ENCODE measurements at regions not wholly inside any gene's neighbourhood (a gene's known extent, or its start where the extent isn't known, plus 50 kb on each side); places are given as distances from the start of the nearest gene placed in this dataset.
A peak's percentile ranks its signal among the peaks of the same experiment; 100 is the strongest.
"Not testable (repeated sequence)": the region's sequence is repeated elsewhere in the genome, so short reads cannot be mapped to it uniquely, and the experiment has no call there.

GRCh38 chr20:1804554-1804956 is 90.7 kb upstream of the SIRPA start:
- DNase-seq (ENCODE audit: low read depth in 1 of 2, low spot score in 1 of 2) = no peak
- in situ Hi-C loops (cut with HindIII; ENCODE audit: low pct_unique_long_range_greater_than_20kb, low sequenced_read_pairs) = no loop called here
- no peak for TF ChIP-seq JUND (IDR thresholded peaks at IDR 0.05; ENCODE audit: low read depth)

DNA sequence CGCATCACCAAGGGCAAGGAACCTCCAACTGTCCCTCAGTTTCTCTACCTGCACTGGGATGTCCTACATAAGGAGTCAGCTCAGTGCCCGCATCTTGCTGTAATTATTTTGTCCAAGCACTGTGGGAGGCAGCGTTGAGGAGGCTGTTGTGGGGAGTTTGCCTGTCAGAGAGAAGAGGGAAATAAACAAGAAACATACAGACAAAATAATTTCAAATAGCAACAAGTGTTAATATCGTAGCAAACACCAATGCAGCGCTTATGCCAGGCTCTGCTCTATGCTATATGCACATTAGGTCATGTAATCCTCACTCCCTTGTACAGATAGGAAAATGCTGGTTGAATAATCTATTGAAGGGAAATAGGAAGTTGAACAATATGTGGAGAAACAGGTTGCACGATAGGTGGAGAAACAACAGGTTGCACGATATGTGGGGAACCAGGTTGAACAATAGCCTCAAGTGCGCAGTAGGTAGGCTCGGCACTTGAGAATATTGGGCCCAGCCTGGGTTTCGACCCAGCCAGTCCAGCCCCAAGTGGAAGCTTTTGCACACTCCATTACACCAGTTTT is 91.2 kb upstream of the SIRPA start:
- DNase-seq (ENCODE audit: low read depth in 1 of 2, low spot score in 1 of 2) = no peak
- TF ChIP-seq JUND (IDR thresholded peaks at IDR 0.05; ENCODE audit: low read depth) = no peak
- in situ Hi-C loops (cut with HindIII; ENCODE audit: low pct_unique_long_range_greater_than_20kb, low sequenced_read_pairs) = no loop called here

DNA sequence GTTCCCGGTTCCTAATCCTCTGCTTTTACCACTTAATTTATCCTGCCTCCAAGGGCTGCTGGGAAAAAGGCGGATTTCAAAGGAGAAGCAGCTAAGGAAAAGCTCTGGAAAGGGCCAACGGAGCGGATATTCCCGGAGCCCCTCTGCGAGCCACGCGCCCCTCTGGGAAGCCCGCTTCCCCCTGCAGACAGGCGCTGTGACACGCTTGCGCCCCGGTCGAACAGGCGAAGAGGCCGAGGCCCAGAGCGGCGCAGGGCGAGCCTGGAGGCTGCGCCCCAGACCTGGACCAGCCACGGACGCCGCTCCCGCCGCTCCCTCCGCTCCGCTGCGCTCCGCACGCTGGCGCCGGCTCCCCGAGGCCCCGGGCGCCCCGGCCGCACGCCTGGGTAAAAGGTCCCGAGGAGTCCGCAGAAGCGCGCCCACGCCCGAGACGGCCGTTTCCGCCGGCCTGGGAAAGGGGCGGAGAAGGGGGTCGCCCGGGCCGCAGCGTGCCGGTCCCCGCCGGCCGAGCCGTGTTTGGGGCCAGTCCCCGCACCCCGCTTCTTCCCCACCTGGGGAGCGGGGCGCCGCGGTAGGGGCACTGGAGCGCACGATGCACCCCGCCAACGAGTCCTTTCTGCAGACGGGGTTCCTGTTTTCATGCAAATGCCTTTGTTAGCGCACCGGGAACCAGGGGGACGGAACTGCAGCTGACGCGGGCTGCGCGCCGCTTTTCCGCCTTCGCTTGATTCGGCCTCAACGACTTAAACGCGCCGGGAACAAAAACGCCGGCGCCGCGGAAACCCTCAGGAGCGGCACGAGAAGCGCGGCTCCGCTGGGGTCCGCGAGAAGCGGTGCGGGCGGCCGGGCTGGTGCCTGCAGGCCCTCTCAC is 91.9 kb upstream of the SIRPA start:
- no peak for DNase-seq (ENCODE audit: low read depth in 1 of 2, low spot score in 1 of 2)
- TF ChIP-seq JUND (IDR thresholded peaks at IDR 0.05; ENCODE audit: low read depth) = no peak
- in situ Hi-C loops (cut with HindIII; ENCODE audit: low pct_unique_long_range_greater_than_20kb, low sequenced_read_pairs) = no loop called here

DNA sequence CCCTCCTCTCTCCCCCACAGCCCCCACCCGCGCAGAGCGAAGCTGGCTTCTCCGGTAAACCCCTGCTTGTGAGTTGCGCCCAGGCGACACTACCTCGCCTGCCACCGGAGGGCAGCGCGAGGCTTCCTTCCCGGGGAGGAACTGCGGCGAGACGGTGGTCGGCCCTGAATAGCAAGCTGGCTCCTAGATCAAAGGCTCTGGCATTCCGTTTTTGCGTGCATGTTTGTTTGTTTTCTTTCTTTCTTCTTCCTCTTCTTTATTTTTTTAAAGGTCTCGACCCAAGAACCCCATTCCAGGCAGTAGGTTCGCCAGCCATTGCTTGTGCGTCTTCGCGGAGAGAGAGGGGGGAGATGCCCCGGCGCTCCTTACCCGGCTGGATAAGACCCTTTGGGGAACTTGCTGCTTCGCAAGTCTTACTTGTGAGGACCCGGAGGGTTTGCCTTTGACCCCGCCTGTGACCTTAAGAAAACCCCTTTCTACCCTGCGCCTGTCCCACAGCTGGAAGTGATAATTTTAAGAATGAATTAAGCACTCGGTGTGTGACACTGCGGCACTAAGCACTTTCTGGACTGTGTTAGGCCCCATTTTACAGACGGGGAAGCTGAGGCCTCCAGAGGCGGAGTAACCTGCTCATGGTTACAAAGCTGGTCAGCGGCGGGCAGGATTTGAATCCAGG is 92.7 kb upstream of the SIRPA start:
- DNase-seq (ENCODE audit: low read depth in 1 of 2, low spot score in 1 of 2) = peak; percentile 28 to 56
- no peak for TF ChIP-seq JUND (IDR thresholded peaks at IDR 0.05; ENCODE audit: low read depth)
- in situ Hi-C loops (cut with HindIII; ENCODE audit: low pct_unique_long_range_greater_than_20kb, low sequenced_read_pairs) = no loop called here

GRCh38 chr20:1801929-1802306 is 93.3 kb upstream of the SIRPA start:
- no peak for TF ChIP-seq JUND (IDR thresholded peaks at IDR 0.05; ENCODE audit: low read depth)
- in situ Hi-C loops (cut with HindIII; ENCODE audit: low pct_unique_long_range_greater_than_20kb, low sequenced_read_pairs) = no loop called here
- DNase-seq (ENCODE audit: low read depth in 1 of 2, low spot score in 1 of 2) = no peak

- in situ Hi-C loops (cut with HindIII; ENCODE audit: low pct_unique_long_range_greater_than_20kb, low sequenced_read_pairs) = no loop called here
- TF ChIP-seq JUND (IDR thresholded peaks at IDR 0.05; ENCODE audit: low read depth) = no peak
These were observed 93.8 kb upstream of the SIRPA start for GRCh38 chr20:1801225-1801928.

DNA sequence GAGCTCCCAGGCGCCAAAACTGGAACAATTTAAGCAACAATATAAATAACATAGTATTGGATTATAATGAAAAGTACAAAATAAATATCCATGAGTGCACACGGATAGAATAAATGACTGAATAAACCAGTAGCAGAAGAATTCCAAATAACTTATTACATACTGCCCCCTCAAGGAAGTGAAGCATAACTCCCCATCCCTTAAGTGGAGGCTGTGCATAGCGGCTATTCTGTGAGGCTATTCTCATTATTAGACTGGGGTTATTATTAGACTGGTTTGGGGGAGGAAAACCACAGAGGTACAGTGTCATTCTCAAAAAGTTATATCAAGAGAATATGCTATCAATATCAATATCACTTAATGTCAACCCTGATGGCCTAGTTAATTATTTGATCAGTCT is 94.4 kb upstream of the SIRPA start:
- in situ Hi-C loops (cut with HindIII; ENCODE audit: low pct_unique_long_range_greater_than_20kb, low sequenced_read_pairs) = no loop called here
- TF ChIP-seq JUND (IDR thresholded peaks at IDR 0.05; ENCODE audit: low read depth) = no peak
- DNase-seq (ENCODE audit: low read depth in 1 of 2, low spot score in 1 of 2) = peak in 1 of 2 experiments; percentile 16

More at GRCh38 chr20:1801225-1801928, 93.8 kb upstream of the SIRPA start:
- DNase-seq (ENCODE audit: low read depth in 1 of 2, low spot score in 1 of 2) = no peak

DNA sequence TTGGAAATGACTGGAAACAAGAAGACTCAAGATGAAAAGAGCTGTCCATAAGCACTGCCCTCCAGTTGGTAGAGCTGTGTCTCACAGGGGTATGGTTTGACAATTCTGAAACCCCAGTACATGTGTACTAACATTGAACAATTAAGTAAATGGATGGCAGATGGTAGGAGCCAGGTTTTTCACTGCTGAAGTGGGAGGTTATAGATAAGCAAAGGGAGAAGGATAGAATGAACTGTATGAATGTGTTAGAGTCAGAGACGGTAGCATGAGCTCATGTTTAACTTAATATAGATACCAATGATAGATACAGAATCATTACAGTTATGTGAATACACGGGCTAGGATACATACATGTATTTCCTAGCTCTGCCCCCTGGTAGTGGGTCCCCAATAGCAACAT is 95.0 kb upstream of the SIRPA start:
- DNase-seq (ENCODE audit: low read depth in 1 of 2, low spot score in 1 of 2) = no peak
- no peak for TF ChIP-seq JUND (IDR thresholded peaks at IDR 0.05; ENCODE audit: low read depth)
- in situ Hi-C loops (cut with HindIII; ENCODE audit: low pct_unique_long_range_greater_than_20kb, low sequenced_read_pairs) = no loop called here

DNA sequence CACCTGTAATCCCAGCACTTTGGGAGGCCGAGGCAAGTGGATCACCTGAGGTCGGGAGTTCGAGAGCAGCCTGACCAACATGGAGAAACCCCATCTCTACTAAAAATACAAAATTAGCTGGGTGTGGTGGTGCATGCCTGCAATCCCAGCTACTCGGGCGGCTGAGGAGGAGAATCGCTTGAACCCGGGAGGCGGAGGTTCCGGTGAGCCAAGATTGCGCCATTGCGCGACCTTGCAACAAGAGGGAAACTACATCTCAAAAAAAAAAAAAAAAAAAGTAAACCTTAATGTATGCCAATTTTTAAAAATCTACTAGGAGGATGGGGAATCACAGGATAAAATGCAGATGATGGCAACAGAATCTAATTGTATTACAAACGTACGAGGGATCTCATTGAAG is 95.5 kb upstream of the SIRPA start:
- in situ Hi-C loops (cut with HindIII; ENCODE audit: low pct_unique_long_range_greater_than_20kb, low sequenced_read_pairs); DNase-seq (ENCODE audit: low read depth in 1 of 2, low spot score in 1 of 2): not testable (repeated sequence)

GRCh38 chr20:1798982-1799381 is 96.2 kb upstream of the SIRPA start:
- peak in 1 of 2 experiments; percentile 34 for DNase-seq (ENCODE audit: low read depth in 1 of 2, low spot score in 1 of 2)
- in situ Hi-C loops (cut with HindIII; ENCODE audit: low pct_unique_long_range_greater_than_20kb, low sequenced_read_pairs) = no loop called here
- 0 out of 2 replicates have a peak, but pooled peaks have one; percentile 36 for TF ChIP-seq JUND (IDR thresholded peaks at IDR 0.05; ENCODE audit: low read depth)

GRCh38 chr20:1793821-1794220 is 101.4 kb upstream of the SIRPA start:
- DNase-seq (ENCODE audit: low read depth in 1 of 2, low spot score in 1 of 2) = no peak
- in situ Hi-C loops (cut with HindIII; ENCODE audit: low pct_unique_long_range_greater_than_20kb, low sequenced_read_pairs) = no loop called here
- TF ChIP-seq JUND (IDR thresholded peaks at IDR 0.05; ENCODE audit: low read depth) = no peak

DNA sequence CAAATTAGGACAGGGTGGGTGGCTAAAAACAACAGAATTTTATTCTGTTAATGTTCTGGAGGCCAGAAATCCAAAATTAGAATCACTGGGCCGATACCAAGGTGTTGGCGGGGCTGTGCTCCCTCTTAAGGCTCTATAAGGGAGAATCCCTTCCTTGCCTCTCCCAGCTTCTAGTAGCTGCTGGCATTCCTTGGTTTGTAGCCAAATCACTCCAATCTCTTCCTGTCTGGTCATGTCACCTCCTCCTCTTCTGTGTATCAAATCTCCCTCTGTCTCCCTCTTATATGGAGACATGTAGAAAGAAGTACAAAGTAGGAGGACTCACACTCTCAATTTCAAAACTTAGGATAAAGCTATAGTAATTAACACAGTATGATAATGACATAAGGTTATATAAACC is 102.9 kb upstream of the SIRPA start:
- DNase-seq (ENCODE audit: low read depth in 1 of 2, low spot score in 1 of 2) = no peak
- TF ChIP-seq JUND (IDR thresholded peaks at IDR 0.05; ENCODE audit: low read depth) = no peak
- in situ Hi-C loops (cut with HindIII; ENCODE audit: low pct_unique_long_range_greater_than_20kb, low sequenced_read_pairs) = no loop called here

All from T47D (cell line).